ENCODE measurements at regions not wholly inside any gene's neighbourhood (a gene's known extent, or its start where the extent isn't known, plus 50 kb on each side); places are given as distances from the start of the nearest gene placed in this dataset.
"Not testable (repeated sequence)": the region's sequence is repeated elsewhere in the genome, so short reads cannot be mapped to it uniquely, and the experiment has no call there.

GRCh38 chr5:104001136-104001535, 438.5 kb upstream of the NUDT12 start:
- Histone ChIP-seq H3K4me1 (ENCODE audit: insufficient read depth, low read length) (no peaks in the 10 kb centered on the region), H3K27ac (ENCODE audit: low read length) (no peak overlapping the region), H3K9me3 (ENCODE audit: insufficient read depth, low read depth, low read length) (no peaks in the 10 kb centered on the region), H3K4me3 (ENCODE audit: low read length) (no peak overlapping the region), H3K27me3 (ENCODE audit: insufficient read depth, low read length) (no peaks in the 10 kb centered on the region), H3K9ac (ENCODE audit: low read depth, low read length) (no peak overlapping the region), H3K36me3 (ENCODE audit: insufficient read depth, low read depth, low read length) (no peaks in the 10 kb centered on the region)

DNA sequence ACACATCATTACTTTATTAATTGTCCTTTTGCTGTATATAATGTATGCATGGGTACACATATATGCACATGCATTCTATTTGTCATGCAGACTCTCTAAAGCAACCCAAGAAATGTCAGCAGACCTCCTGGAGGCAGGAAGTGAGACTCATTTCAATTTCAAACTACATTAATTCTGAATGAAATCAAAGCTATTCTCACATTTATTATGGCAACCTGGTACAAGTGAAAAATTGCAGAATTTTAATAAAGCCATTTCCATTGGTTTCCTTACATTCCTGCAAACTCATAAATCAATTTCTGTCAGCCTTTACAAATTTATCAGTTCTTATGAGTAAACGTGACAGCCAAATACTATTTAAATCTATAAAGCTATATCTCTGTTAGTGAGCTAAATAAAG, 430.4 kb upstream of the NUDT12 start:
- no peaks in the 10 kb centered on the region for H3K9me3 ChIP-seq (ENCODE audit: insufficient read depth, low read depth, low read length)
- H3K4me3 ChIP-seq (ENCODE audit: low read length) = peak overlapping the region; percentile 7; the same call in 1 of the 2 replicates
- peaks cover 15% of the 10 kb centered on the region for H3K4me1 ChIP-seq (ENCODE audit: insufficient read depth, low read length)
- H3K27me3 ChIP-seq (ENCODE audit: insufficient read depth, low read length) = no peaks in the 10 kb centered on the region
- no peaks in the 10 kb centered on the region for H3K36me3 ChIP-seq (ENCODE audit: insufficient read depth, low read depth, low read length)
- H3K9ac ChIP-seq (ENCODE audit: low read depth, low read length) = no peak overlapping the region
- H3K27ac ChIP-seq (ENCODE audit: low read length) = no peak overlapping the region

GRCh38 chr5:103990064-103990463, 427.5 kb upstream of the NUDT12 start:
- Histone ChIP-seq H3K4me1 (ENCODE audit: insufficient read depth, low read length) (peaks cover 15% of the 10 kb centered on the region), H3K9me3 (ENCODE audit: insufficient read depth, low read depth, low read length) (no peaks in the 10 kb centered on the region), H3K36me3 (ENCODE audit: insufficient read depth, low read depth, low read length) (no peaks in the 10 kb centered on the region), H3K27ac (ENCODE audit: low read length) (no peak overlapping the region), H3K9ac (ENCODE audit: low read depth, low read length) (no peak overlapping the region), H3K27me3 (ENCODE audit: insufficient read depth, low read length) (no peaks in the 10 kb centered on the region), H3K4me3 (ENCODE audit: low read length) (no peak overlapping the region)

DNA sequence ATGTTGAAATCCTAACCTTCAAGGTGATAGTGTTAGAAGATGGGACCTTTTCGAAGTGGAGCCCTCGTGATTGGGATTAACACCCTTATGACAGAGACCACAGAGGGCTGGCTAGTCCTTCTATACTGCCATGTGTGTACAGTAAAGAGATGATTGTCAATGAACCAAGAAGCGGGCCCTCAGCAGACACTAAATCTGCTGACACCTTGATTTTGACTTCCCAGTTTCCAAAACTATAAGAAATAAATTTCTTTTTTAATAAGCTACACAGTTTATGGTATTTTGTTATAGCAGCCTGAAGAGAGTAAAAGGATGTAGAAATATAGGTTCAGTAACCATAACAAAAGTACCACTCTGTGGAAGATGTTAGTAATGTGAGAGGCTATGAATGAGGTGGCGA, 419.0 kb upstream of the NUDT12 start:
- Histone ChIP-seq H3K9ac (ENCODE audit: low read depth, low read length) (no peak overlapping the region), H3K9me3 (ENCODE audit: insufficient read depth, low read depth, low read length) (no peaks in the 10 kb centered on the region), H3K4me1 (ENCODE audit: insufficient read depth, low read length) (no peaks in the 10 kb centered on the region), H3K27ac (ENCODE audit: low read length) (no peak overlapping the region), H3K27me3 (ENCODE audit: insufficient read depth, low read length) (no peaks in the 10 kb centered on the region), H3K4me3 (ENCODE audit: low read length) (no peak overlapping the region), H3K36me3 (ENCODE audit: insufficient read depth, low read depth, low read length) (no peaks in the 10 kb centered on the region)

DNA sequence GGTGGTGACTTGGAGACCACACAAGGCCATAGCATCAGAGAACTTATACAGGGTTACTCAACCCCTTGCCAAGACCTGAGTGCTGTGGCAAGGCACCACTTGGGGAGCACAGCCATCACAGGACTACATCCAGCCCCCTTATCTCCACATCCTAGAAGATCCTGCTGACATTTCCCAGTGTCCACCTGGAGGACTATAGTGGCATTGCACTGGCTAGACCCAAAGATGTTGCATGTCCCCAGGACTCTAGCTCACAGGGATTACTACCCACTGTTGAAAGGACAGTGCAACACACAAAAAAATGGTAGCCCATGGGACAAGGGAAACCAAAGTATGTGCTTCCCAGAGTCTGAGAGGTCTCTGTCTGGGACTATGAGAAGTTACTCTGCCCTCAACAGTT, 411.1 kb upstream of the NUDT12 start:
- Histone ChIP-seq H3K9me3 (ENCODE audit: insufficient read depth, low read depth, low read length) (no peaks in the 10 kb centered on the region; the same call in 1 of the 2 replicates), H3K27ac (ENCODE audit: low read length) (no peak overlapping the region), H3K4me3 (ENCODE audit: low read length) (no peak overlapping the region), H3K36me3 (ENCODE audit: insufficient read depth, low read depth, low read length) (no peaks in the 10 kb centered on the region), H3K4me1 (ENCODE audit: insufficient read depth, low read length) (no peaks in the 10 kb centered on the region), H3K27me3 (ENCODE audit: insufficient read depth, low read length) (no peaks in the 10 kb centered on the region), H3K9ac (ENCODE audit: low read depth, low read length) (no peak overlapping the region)

DNA sequence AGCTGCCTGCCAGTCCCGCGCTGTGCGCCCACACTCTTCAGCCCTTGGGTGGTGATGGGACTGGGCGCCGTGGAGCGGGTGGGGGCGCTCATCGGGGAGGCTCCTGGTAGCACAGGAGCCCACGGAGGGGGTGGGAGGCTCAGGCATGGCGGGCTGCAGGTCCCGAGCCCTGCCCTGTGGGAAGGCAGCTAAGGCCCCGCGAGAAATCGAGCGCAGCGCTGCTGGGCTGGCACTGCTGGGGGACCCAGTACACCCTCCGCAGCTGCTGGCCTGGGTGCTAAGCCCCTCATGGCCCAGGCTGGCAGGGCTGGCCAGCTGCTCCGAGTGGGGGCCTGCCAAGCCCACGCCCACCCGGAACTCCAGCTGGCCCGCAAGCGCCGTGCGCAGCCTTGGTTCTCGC, 403.7 kb upstream of the NUDT12 start:
- not testable (repeated sequence) for H3K27me3 ChIP-seq (ENCODE audit: insufficient read depth, low read length); H3K4me1 ChIP-seq (ENCODE audit: insufficient read depth, low read length); H3K36me3 ChIP-seq (ENCODE audit: insufficient read depth, low read depth, low read length); H3K9me3 ChIP-seq (ENCODE audit: insufficient read depth, low read depth, low read length); H3K27ac ChIP-seq (ENCODE audit: low read length); H3K4me3 ChIP-seq (ENCODE audit: low read length); H3K9ac ChIP-seq (ENCODE audit: low read depth, low read length)

- Histone ChIP-seq H3K27ac (ENCODE audit: low read length) (no peak overlapping the region), H3K9me3 (ENCODE audit: insufficient read depth, low read depth, low read length) (no peaks in the 10 kb centered on the region), H3K9ac (ENCODE audit: low read depth, low read length) (no peak overlapping the region), H3K27me3 (ENCODE audit: insufficient read depth, low read length) (no peaks in the 10 kb centered on the region), H3K4me1 (ENCODE audit: insufficient read depth, low read length) (no peaks in the 10 kb centered on the region), H3K4me3 (ENCODE audit: low read length) (no peak overlapping the region), H3K36me3 (ENCODE audit: insufficient read depth, low read depth, low read length) (no peaks in the 10 kb centered on the region)
These were observed 399.4 kb upstream of the NUDT12 start for GRCh38 chr5:103962023-103962422.

DNA sequence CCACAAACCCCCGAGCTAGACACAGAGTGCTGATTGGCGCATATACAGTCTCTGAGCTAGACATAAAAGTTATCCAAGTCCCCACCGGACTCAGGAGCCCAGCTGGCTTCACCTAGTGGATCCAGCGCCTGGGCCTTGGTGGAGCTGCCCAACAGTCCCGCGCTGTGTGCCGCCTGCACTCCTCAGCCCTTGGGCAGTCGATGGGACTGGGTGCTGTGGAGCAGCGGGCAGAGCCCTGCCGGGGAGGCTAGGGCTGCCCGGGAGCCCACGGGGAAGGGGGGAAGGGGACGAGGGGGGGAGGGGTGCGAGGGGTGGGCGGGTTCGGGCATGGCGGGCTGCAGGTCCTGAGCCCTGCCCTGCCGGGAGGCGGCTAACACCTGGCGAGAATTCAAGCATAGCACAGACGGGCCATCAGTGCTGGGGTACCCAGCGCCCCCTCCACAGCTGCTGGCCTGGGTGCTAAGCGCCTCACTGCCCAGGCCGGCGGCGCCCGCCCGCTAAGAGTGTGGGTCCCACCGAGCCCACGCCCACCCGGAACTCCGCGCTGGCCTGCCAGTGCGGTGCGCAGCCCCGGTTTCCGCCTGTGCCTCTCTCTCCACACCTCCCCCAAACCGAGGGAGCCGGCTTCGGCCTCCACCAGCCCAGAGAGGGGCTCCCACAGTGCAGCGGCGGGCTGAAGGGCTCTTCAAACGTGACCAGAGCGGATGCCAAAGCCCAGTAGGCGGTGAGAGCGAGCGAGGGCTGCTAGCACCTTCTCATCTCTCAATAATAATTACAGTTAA, 391.2 kb upstream of the NUDT12 start:
- no peaks in the 10 kb centered on the region for H3K4me1 ChIP-seq (ENCODE audit: insufficient read depth, low read length)
- H3K9me3 ChIP-seq (ENCODE audit: insufficient read depth, low read depth, low read length) = no peaks in the 10 kb centered on the region; the same call in 1 of the 2 replicates
- no peak overlapping the region for H3K27ac ChIP-seq (ENCODE audit: low read length)
- H3K4me3 ChIP-seq (ENCODE audit: low read length) = no peak overlapping the region
- no peaks in the 10 kb centered on the region for H3K36me3 ChIP-seq (ENCODE audit: insufficient read depth, low read depth, low read length)
- no peaks in the 10 kb centered on the region for H3K27me3 ChIP-seq (ENCODE audit: insufficient read depth, low read length)
- no peak overlapping the region for H3K9ac ChIP-seq (ENCODE audit: low read depth, low read length)

DNA sequence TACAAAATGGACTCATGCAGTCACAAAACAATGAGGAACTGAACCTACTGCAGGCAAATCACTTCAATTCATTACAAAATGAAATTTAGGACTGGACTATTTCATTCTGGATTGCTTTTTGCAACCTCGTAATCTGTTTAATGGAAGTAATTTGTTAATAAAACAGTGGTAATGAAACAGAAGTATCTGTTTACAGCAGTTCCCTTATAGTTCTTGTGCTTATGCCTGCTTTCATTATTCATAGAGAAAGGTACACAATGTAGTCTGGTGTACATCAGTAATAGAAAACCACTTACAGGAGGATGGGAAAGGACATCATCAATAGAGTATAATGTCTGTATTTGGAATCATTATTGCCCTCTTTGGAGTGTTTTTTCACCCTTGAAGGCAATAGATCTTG, 389.2 kb upstream of the NUDT12 start:
- H3K27me3 ChIP-seq (ENCODE audit: insufficient read depth, low read length) = no peaks in the 10 kb centered on the region
- H3K36me3 ChIP-seq (ENCODE audit: insufficient read depth, low read depth, low read length) = no peaks in the 10 kb centered on the region
- H3K4me3 ChIP-seq (ENCODE audit: low read length) = no peak overlapping the region
- H3K4me1 ChIP-seq (ENCODE audit: insufficient read depth, low read length) = no peaks in the 10 kb centered on the region
- no peak overlapping the region for H3K9ac ChIP-seq (ENCODE audit: low read depth, low read length)
- H3K27ac ChIP-seq (ENCODE audit: low read length) = no peak overlapping the region
- no peaks in the 10 kb centered on the region; the same call in 1 of the 2 replicates for H3K9me3 ChIP-seq (ENCODE audit: insufficient read depth, low read depth, low read length)

- no peak overlapping the region for H3K9ac ChIP-seq (ENCODE audit: low read depth, low read length)
- H3K9me3 ChIP-seq (ENCODE audit: insufficient read depth, low read depth, low read length) = no peaks in the 10 kb centered on the region
- no peak overlapping the region for H3K27ac ChIP-seq (ENCODE audit: low read length)
- no peak overlapping the region for H3K4me3 ChIP-seq (ENCODE audit: low read length)
- no peaks in the 10 kb centered on the region for H3K27me3 ChIP-seq (ENCODE audit: insufficient read depth, low read length)
- H3K36me3 ChIP-seq (ENCODE audit: insufficient read depth, low read depth, low read length) = no peaks in the 10 kb centered on the region
- no peaks in the 10 kb centered on the region for H3K4me1 ChIP-seq (ENCODE audit: insufficient read depth, low read length)
These were observed 380.6 kb upstream of the NUDT12 start for GRCh38 chr5:103943230-103943629.

GRCh38 chr5:103942587-103943186, 380.1 kb upstream of the NUDT12 start:
- Histone ChIP-seq H3K36me3 (ENCODE audit: insufficient read depth, low read depth, low read length) (no peaks in the 10 kb centered on the region), H3K4me3 (ENCODE audit: low read length) (no peak overlapping the region), H3K9ac (ENCODE audit: low read depth, low read length) (no peak overlapping the region), H3K27me3 (ENCODE audit: insufficient read depth, low read length) (no peaks in the 10 kb centered on the region), H3K9me3 (ENCODE audit: insufficient read depth, low read depth, low read length) (no peaks in the 10 kb centered on the region), H3K27ac (ENCODE audit: low read length) (no peak overlapping the region), H3K4me1 (ENCODE audit: insufficient read depth, low read length) (no peaks in the 10 kb centered on the region)

DNA sequence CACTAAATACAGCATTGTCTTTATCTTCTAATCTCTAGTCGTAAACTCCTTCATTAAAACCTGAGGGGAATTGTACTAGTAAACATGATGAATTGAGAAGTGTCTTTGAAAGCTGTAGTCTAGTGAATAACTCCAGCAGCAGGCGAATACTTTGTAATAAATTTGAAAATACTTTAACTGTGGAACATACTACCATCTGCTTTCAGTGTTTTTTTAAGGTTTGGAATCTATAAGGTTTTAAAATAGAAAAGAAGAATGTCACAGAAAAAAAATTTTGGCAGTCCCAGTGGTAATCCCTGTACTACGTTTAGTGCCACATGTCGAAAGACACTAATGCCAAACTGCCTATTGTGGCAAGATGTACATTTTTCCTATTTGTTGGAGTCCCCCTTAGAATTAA, 379.0 kb upstream of the NUDT12 start:
- no peak overlapping the region for H3K27ac ChIP-seq (ENCODE audit: low read length)
- H3K27me3 ChIP-seq (ENCODE audit: insufficient read depth, low read length) = no peaks in the 10 kb centered on the region
- no peak overlapping the region for H3K4me3 ChIP-seq (ENCODE audit: low read length)
- no peaks in the 10 kb centered on the region for H3K4me1 ChIP-seq (ENCODE audit: insufficient read depth, low read length)
- no peaks in the 10 kb centered on the region for H3K9me3 ChIP-seq (ENCODE audit: insufficient read depth, low read depth, low read length)
- H3K36me3 ChIP-seq (ENCODE audit: insufficient read depth, low read depth, low read length) = no peaks in the 10 kb centered on the region
- no peak overlapping the region for H3K9ac ChIP-seq (ENCODE audit: low read depth, low read length)

All from iPS-20b (cell line).